GM12875 (cell line): ENCODE measurements at regions not wholly inside any gene's neighbourhood (a gene's known extent, or its start where the extent isn't known, plus 50 kb on each side); places are given as distances from the start of the nearest gene placed in this dataset.

ENCODE experiments used
- H3K4me3 ChIP-seq: one replicate; pipeline ENCODE4 v1.5.1; 2011; ENCODE audit warnings: low read depth, low read length, control low read depth
- CTCF ChIP-seq: IDR thresholded peaks from 2 replicates; pipeline ENCODE4 v1.5.1; 2011; ENCODE audit warnings: low read depth, mild to moderate bottlenecking, control low read depth, inconsistent platforms, low read length, moderate library complexity, borderline replicate concordance; ENCODE audit not compliant: insufficient read depth

GRCh38 chr10:29829776-29830175 is 195.0 kb upstream of the SVIL start:
- no peak overlapping the region for H3K4me3 ChIP-seq
- no peak for TF ChIP-seq CTCF

GRCh38 chr10:29828956-29829355 is 194.2 kb upstream of the SVIL start:
- no peak overlapping the region for H3K4me3 ChIP-seq
- no peak for TF ChIP-seq CTCF

- no peak overlapping the region for H3K4me3 ChIP-seq
- no peak for TF ChIP-seq CTCF
Observed at GRCh38 chr10:29828440-29828894, 193.7 kb upstream of the SVIL start.

GRCh38 chr10:29827512-29827911 is 192.7 kb upstream of the SVIL start:
- no peak overlapping the region for H3K4me3 ChIP-seq
- no peak for TF ChIP-seq CTCF

GRCh38 chr10:29826801-29827450 is 192.2 kb upstream of the SVIL start:
- no peak for TF ChIP-seq CTCF
- no peak overlapping the region for H3K4me3 ChIP-seq

GRCh38 chr10:29826221-29826620 is 191.4 kb upstream of the SVIL start:
- TF ChIP-seq CTCF, result no peak
- H3K4me3 ChIP-seq, result no peak overlapping the region

GRCh38 chr10:29823553-29824080 is 188.8 kb upstream of the SVIL start:
- TF ChIP-seq CTCF, result no peak

More at GRCh38 chr10:29823553-29824080, 188.8 kb upstream of the SVIL start:
- H3K4me3 ChIP-seq, result no peak overlapping the region
